BLaER1 treated with 17β-estradiol and CSF1 and Interleukin-3, amounts not matched to agents 10 nM and 100 nM (cell line): ENCODE measurements at regions not wholly inside any gene's neighbourhood (a gene's known extent, or its start where the extent isn't known, plus 50 kb on each side); places are given as distances from the start of the nearest gene placed in this dataset.
"Not testable (repeated sequence)": the region's sequence is repeated elsewhere in the genome, so short reads cannot be mapped to it uniquely, and the experiment has no call there.

Experiments
- H3K27ac ChIP-seq, 11 experiments: shearing (Covaris generic); formaldehyde crosslinking; 2 replicates each; pipeline ENCODE4 v1.8.1; 2022
- H3K27me3 ChIP-seq, 11 experiments: shearing (Covaris generic); formaldehyde crosslinking; 2 replicates each; pipeline ENCODE4 v1.8.1; 2022
- H3K36me3 ChIP-seq, 11 experiments: shearing (Covaris generic); formaldehyde crosslinking; 2 replicates each; pipeline ENCODE4 v1.8.1; 2022
- H3K4me1 ChIP-seq, 10 experiments: shearing (Covaris generic); formaldehyde crosslinking; 2 replicates each; pipeline ENCODE4 v1.8.1; 2022
- H3K4me2 ChIP-seq, 11 experiments: shearing (Covaris generic); formaldehyde crosslinking; 2 replicates each; pipeline ENCODE4 v1.8.1; 2022
- H3K4me3 ChIP-seq, 10 experiments: shearing (Covaris generic); formaldehyde crosslinking; 2 replicates each; pipeline ENCODE4 v1.8.1; 2022
- H3K9ac ChIP-seq, 11 experiments: shearing (Covaris generic); formaldehyde crosslinking; 2 replicates each; pipeline ENCODE4 v1.8.1; 2022
- H3K9me3 ChIP-seq, 11 experiments: shearing (Covaris generic); formaldehyde crosslinking; replicated peaks in 1 of 11; 2 replicates each; pipeline ENCODE4 v1.8.1; 2022
- H4K20me1 ChIP-seq, 11 experiments: shearing (Covaris generic); formaldehyde crosslinking; 2 replicates each; pipeline ENCODE4 v1.8.1; 2022
- Cebpa-rat ChIP-seq, 11 experiments: shearing (Covaris generic); IDR thresholded peaks; 2 replicates each; pipeline ENCODE4 v1.8.1; 2022

DNA sequence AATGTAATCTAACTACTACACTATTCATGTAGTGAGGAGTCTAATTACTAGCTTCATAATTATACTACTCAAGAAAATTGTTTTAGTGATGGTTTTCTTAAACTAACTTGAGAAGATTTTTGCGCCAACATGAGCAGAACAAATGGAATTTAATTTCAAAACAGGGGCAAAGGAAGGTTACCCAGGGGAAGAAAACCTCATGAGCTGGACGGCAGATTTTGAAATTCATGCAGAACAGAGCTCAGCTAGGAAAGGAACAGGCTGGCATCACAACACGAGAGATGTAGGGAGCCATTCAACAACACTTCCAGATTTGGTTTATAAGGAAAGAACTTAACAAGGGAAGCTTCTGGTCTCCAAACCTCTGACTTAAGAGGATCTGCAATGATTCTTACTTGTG is 235.3 kb upstream of the PRKCQ start:
- TF ChIP-seq Cebpa-rat (IDR thresholded peaks at IDR 0.05), result no peak
- no peaks in the 10 kb centered on the region for H3K36me3 ChIP-seq
- H3K4me3 ChIP-seq, result no peak overlapping the region
- H3K4me2 ChIP-seq, result no peak overlapping the region
- H3K9me3 ChIP-seq, result no peaks in the 10 kb centered on the region
- H3K9ac ChIP-seq, result no peak overlapping the region
- no peaks in the 10 kb centered on the region for H3K4me1 ChIP-seq
- H4K20me1 ChIP-seq, result no peaks in the 10 kb centered on the region
- H3K27me3 ChIP-seq, result no peaks in the 10 kb centered on the region
- H3K27ac ChIP-seq, result no peak overlapping the region

DNA sequence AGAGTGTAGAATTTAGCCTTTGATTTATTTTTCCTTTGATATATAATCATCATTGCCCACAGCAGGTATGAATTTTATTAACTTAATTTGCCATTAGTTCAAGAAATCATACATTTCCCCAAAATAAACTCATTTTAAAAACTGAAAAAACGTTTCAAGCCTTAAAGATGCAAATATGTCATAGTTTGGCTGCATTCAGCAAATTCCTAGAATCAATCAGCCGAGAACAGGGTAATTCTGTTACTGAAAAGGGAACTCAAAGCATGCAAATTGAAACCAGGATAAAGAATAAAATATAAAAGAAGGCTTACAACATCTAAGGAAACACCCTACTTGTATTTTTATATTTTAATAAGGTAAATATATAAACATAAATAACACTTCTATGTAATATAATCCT is 233.8 kb upstream of the PRKCQ start:
- Histone ChIP-seq H3K4me3 (no peak overlapping the region), H3K27ac (no peak overlapping the region), H3K36me3 (no peaks in the 10 kb centered on the region), H3K4me1 (no peaks in the 10 kb centered on the region), H3K4me2 (no peak overlapping the region), H3K27me3 (no peaks in the 10 kb centered on the region), H4K20me1 (no peaks in the 10 kb centered on the region), H3K9ac (no peak overlapping the region), H3K9me3 (no peaks in the 10 kb centered on the region)
- no peak for TF ChIP-seq Cebpa-rat (IDR thresholded peaks at IDR 0.05)

GRCh38 chr10:6813306-6813705 is 233.2 kb upstream of the PRKCQ start:
- Histone ChIP-seq H3K4me1 (no peaks in the 10 kb centered on the region), H3K4me3 (no peak overlapping the region), H3K27me3 (no peaks in the 10 kb centered on the region), H3K36me3 (no peaks in the 10 kb centered on the region), H4K20me1 (no peaks in the 10 kb centered on the region), H3K9ac (no peak overlapping the region), H3K4me2 (no peak overlapping the region), H3K27ac (no peak overlapping the region), H3K9me3 (no peaks in the 10 kb centered on the region)
- TF ChIP-seq Cebpa-rat (IDR thresholded peaks at IDR 0.05), result no peak

DNA sequence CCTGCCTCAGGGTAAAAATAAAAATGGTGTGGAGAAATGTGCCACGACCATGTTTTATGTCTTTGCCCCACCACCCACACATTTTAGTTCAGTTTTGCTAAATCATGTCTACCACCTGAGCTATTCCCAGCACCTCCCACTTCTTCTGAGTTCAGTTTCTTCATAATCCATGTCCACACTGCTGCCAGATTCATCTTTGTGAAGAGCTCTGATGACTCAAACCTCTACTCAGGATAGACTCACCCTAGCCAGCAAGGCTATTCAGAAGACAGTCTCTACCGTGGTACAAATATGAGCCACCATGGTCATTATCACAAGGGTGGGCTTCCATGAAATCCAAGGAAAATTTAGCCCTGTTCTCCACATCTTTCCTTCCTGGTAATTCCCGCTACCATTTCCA is 231.1 kb upstream of the PRKCQ start:
- H3K4me3 ChIP-seq, result no peak overlapping the region

GRCh38 chr10:6803427-6803783 is 223.3 kb upstream of the PRKCQ start:
- no peak for TF ChIP-seq Cebpa-rat (IDR thresholded peaks at IDR 0.05)
- H3K4me1 ChIP-seq, result peaks cover 0 to 6% (median 0%) of the 10 kb centered on the region in 10 experiments; a peak in 2 of 20 replicates
- peak overlapping the region in 2 of 11 experiments; percentile 11 to 35; a peak in 1 of 22 replicates for H3K4me2 ChIP-seq
- no peak overlapping the region for H3K27ac ChIP-seq
- H3K4me3 ChIP-seq, result no peak overlapping the region
- no peak overlapping the region for H3K9ac ChIP-seq
- H3K36me3 ChIP-seq, result no peaks in the 10 kb centered on the region
- no peaks in the 10 kb centered on the region for H3K9me3 ChIP-seq
- no peaks in the 10 kb centered on the region for H4K20me1 ChIP-seq
- no peaks in the 10 kb centered on the region for H3K27me3 ChIP-seq

More for the DNA sequence above, 231.1 kb upstream of the PRKCQ start:
- H3K4me2 ChIP-seq, result no peak overlapping the region
- no peak overlapping the region for H3K9ac ChIP-seq
- H3K4me1 ChIP-seq, result no peaks in the 10 kb centered on the region
- H4K20me1 ChIP-seq, result no peaks in the 10 kb centered on the region
- no peak overlapping the region for H3K27ac ChIP-seq
- no peaks in the 10 kb centered on the region for H3K36me3 ChIP-seq
- H3K9me3 ChIP-seq, result no peaks in the 10 kb centered on the region
- no peak for TF ChIP-seq Cebpa-rat (IDR thresholded peaks at IDR 0.05)
- no peaks in the 10 kb centered on the region for H3K27me3 ChIP-seq

- H3K27ac ChIP-seq, result no peak overlapping the region
- H3K9ac ChIP-seq, result no peak overlapping the region
Observed at GRCh38 chr10:6802759-6803426, 222.8 kb upstream of the PRKCQ start.

GRCh38 chr10:6796231-6796630 is 216.2 kb upstream of the PRKCQ start:
- Histone ChIP-seq H3K27ac (no peak overlapping the region), H3K4me2 (no peak overlapping the region), H4K20me1 (no peaks in the 10 kb centered on the region), H3K4me1 (no peaks in the 10 kb centered on the region), H3K27me3 (no peaks in the 10 kb centered on the region), H3K36me3 (no peaks in the 10 kb centered on the region), H3K4me3 (no peak overlapping the region), H3K9me3 (no peaks in the 10 kb centered on the region), H3K9ac (no peak overlapping the region)
- TF ChIP-seq Cebpa-rat (IDR thresholded peaks at IDR 0.05), result no peak

More at GRCh38 chr10:6802759-6803426, 222.8 kb upstream of the PRKCQ start:
- no peaks in the 10 kb centered on the region for H3K9me3 ChIP-seq
- no peaks in the 10 kb centered on the region for H4K20me1 ChIP-seq
- peaks cover 0 to 6% (median 0%) of the 10 kb centered on the region in 10 experiments; a peak in 2 of 20 replicates for H3K4me1 ChIP-seq
- no peaks in the 10 kb centered on the region for H3K27me3 ChIP-seq
- peak overlapping the region in 2 of 11 experiments; percentile 11 to 35; a peak in 1 of 22 replicates for H3K4me2 ChIP-seq
- no peaks in the 10 kb centered on the region for H3K36me3 ChIP-seq
- H3K4me3 ChIP-seq, result no peak overlapping the region
- no peak for TF ChIP-seq Cebpa-rat (IDR thresholded peaks at IDR 0.05)

- Histone ChIP-seq H3K9ac (no peak overlapping the region), H3K27me3 (no peaks in the 10 kb centered on the region), H3K36me3 (no peaks in the 10 kb centered on the region), H4K20me1 (no peaks in the 10 kb centered on the region), H3K9me3 (no peaks in the 10 kb centered on the region), H3K4me3 (no peak overlapping the region), H3K4me1 (no peaks in the 10 kb centered on the region), H3K4me2 (no peak overlapping the region), H3K27ac (no peak overlapping the region)
- TF ChIP-seq Cebpa-rat (IDR thresholded peaks at IDR 0.05), result no peak
Observed at GRCh38 chr10:6795541-6795940, 215.5 kb upstream of the PRKCQ start.

DNA sequence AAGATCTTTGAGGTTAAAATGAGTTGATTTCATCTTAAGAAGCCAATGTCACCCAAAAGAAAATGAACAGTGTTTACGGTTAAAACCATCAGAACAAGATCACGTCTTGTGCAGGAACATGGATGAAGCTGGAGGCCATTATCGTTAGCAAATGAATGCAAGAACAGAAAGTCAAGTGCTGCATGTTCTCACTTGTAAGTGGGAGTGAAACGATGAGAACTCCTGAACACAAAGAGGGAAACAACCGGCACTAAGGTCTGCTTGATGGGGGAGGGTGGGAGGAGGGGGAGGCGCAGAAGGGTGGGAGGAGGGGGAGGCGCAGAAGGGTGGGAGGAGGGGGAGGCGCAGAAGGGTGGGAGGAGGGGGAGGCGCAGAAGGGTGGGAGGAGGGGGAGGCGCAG is 214.8 kb upstream of the PRKCQ start:
- H3K9ac ChIP-seq, H3K9me3 ChIP-seq: not testable (repeated sequence)

DNA sequence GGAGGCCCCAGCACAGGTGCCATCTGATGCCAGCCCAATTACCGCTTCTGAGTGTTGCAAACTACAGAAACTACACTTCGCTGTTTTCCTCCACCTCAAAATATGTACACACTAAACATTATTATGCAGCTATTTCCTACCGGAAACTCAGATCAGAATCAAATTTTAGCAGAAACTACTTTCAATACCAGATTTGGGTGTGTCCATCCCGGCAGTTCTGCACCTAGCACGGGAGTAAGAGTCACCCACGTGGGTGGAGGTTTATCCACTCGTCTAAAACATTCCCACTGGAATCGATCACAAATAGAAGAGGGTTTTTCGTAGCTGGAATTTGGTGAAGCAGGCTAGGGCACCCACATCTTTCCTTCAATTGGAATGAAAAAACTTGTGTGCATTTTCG is 214.4 kb upstream of the PRKCQ start:
- H3K4me2 ChIP-seq, result no peak overlapping the region
- H3K4me3 ChIP-seq, result no peak overlapping the region
- H3K27me3 ChIP-seq, result no peaks in the 10 kb centered on the region
- H4K20me1 ChIP-seq, result no peaks in the 10 kb centered on the region
- H3K27ac ChIP-seq, result no peak overlapping the region
- H3K36me3 ChIP-seq, result no peaks in the 10 kb centered on the region
- H3K9ac ChIP-seq, result no peak overlapping the region
- no peaks in the 10 kb centered on the region for H3K4me1 ChIP-seq
- TF ChIP-seq Cebpa-rat (IDR thresholded peaks at IDR 0.05), result no peak
- H3K9me3 ChIP-seq, result no peaks in the 10 kb centered on the region

More for the DNA sequence above, 214.8 kb upstream of the PRKCQ start:
- H3K4me3 ChIP-seq, H3K36me3 ChIP-seq, H3K4me2 ChIP-seq, H3K4me1 ChIP-seq, H4K20me1 ChIP-seq, H3K27me3 ChIP-seq, H3K27ac ChIP-seq: not testable (repeated sequence)
